ENCODE measurements at regions not wholly inside any gene's neighbourhood (a gene's known extent, or its start where the extent isn't known, plus 50 kb on each side); places are given as distances from the start of the nearest gene placed in this dataset.

DNA sequence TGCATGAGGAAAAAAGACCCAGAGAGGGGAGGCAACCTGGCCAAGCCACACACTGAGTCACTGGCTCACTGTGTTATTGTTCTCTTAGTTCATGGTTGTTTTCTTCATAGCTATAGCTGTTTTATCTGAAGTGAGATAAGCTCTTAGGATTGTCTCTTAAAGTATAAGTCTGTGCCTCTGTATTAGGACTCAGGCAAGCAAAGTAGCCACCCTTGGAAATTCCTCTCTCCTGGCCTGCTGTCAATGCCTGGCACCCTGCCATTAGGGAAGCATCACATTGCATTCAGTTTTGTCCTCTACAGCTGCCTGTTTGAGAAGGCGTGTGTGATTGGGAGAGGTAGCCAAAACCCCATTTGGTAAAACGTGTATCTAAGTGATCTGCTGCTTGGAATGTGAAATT, 147.4 kb upstream of the GLRA1 start:
- Mint-ChIP-seq H3K9me3 (no peaks in the 10 kb centered on the region), H3K36me3 (ENCODE audit: low read depth) (no peaks in the 10 kb centered on the region), H3K4me1 (peaks cover 29% of the 10 kb centered on the region), H3K27me3 (ENCODE audit: low read depth, poor library complexity) (peaks cover 11% of the 10 kb centered on the region), H3K4me3 (peak overlapping the region; percentile 18), H3K27ac (no peak overlapping the region)
- no peak for DNase-seq
- TF ChIP-seq, protein P1, sequence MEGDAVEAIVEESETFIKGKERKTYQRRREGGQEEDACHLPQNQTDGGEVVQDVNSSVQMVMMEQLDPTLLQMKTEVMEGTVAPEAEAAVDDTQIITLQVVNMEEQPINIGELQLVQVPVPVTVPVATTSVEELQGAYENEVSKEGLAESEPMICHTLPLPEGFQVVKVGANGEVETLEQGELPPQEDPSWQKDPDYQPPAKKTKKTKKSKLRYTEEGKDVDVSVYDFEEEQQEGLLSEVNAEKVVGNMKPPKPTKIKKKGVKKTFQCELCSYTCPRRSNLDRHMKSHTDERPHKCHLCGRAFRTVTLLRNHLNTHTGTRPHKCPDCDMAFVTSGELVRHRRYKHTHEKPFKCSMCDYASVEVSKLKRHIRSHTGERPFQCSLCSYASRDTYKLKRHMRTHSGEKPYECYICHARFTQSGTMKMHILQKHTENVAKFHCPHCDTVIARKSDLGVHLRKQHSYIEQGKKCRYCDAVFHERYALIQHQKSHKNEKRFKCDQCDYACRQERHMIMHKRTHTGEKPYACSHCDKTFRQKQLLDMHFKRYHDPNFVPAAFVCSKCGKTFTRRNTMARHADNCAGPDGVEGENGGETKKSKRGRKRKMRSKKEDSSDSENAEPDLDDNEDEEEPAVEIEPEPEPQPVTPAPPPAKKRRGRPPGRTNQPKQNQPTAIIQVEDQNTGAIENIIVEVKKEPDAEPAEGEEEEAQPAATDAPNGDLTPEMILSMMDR (IDR thresholded peaks at IDR 0.05), result no peak

DNA sequence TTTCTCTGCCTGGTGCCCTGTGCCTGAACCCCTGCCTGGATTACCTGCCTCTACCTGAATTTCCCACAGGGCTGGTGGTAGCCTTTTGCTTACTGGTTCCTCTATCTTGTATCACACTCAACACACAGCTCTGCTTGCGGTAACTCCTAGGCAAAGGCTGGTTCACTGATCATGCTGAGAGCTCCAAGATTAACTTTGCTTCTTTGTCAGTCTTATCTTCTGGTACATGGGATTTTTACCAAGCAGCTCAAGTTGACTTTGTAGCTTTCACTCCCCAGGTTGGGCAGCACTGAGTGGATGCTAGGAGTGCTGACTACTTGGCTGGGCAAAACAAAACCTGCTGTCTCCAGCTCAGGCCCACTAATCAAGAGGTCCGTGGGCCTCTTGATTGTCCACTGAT, 145.9 kb upstream of the GLRA1 start:
- no peaks in the 10 kb centered on the region for H3K36me3 Mint-ChIP-seq (ENCODE audit: low read depth)
- no peak for DNase-seq
- H3K9me3 Mint-ChIP-seq, result no peaks in the 10 kb centered on the region
- H3K4me3 Mint-ChIP-seq, result no peak overlapping the region
- no peak overlapping the region for H3K27ac Mint-ChIP-seq
- peaks cover 11% of the 10 kb centered on the region for H3K27me3 Mint-ChIP-seq (ENCODE audit: low read depth, poor library complexity)
- H3K4me1 Mint-ChIP-seq, result peaks cover 34% of the 10 kb centered on the region
- TF ChIP-seq, protein P1 (IDR thresholded peaks at IDR 0.05), result no peak

GRCh38 chr5:152066784-152067183, 142.1 kb upstream of the GLRA1 start:
- Mint-ChIP-seq H3K4me3 (no peak overlapping the region), H3K27me3 (ENCODE audit: low read depth, poor library complexity) (peaks cover 6% of the 10 kb centered on the region), H3K4me1 (peaks cover 5% of the 10 kb centered on the region), H3K27ac (no peak overlapping the region), H3K36me3 (ENCODE audit: low read depth) (no peaks in the 10 kb centered on the region), H3K9me3 (no peaks in the 10 kb centered on the region)
- TF ChIP-seq, protein P1 (IDR thresholded peaks at IDR 0.05), result no peak
- DNase-seq, result no peak

GRCh38 chr5:152063004-152063403, 138.4 kb upstream of the GLRA1 start:
- Mint-ChIP-seq H3K36me3 (ENCODE audit: low read depth) (no peaks in the 10 kb centered on the region), H3K9me3 (no peaks in the 10 kb centered on the region), H3K4me3 (no peak overlapping the region), H3K4me1 (peaks cover 10% of the 10 kb centered on the region), H3K27ac (no peak overlapping the region), H3K27me3 (ENCODE audit: low read depth, poor library complexity) (peaks cover 4% of the 10 kb centered on the region)
- no peak for DNase-seq
- TF ChIP-seq, protein P1 (IDR thresholded peaks at IDR 0.05), result no peak

DNA sequence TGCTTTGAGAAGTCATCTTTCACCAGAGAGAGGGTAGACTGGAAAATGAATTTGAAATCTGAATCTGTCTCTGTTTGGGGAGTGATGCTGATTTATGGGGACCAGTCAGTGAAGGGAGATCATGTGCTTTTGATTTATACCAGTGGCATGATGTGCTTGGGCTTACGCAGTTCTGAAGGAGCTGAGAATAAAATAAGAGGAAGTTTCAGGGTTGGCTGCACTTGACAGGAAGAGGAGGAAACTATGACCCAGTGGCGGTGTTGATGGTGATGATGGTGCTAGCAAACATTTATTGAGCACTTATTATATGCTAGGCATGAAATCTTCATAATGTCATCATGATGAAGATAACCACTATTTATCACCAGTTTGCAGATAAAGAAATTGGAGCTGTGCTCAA, 136.4 kb upstream of the GLRA1 start:
- Mint-ChIP-seq H3K27me3 (ENCODE audit: low read depth, poor library complexity) (peaks cover under 1% of the 10 kb centered on the region), H3K9me3 (no peaks in the 10 kb centered on the region), H3K4me1 (peaks cover 5% of the 10 kb centered on the region), H3K27ac (no peak overlapping the region), H3K4me3 (no peak overlapping the region), H3K36me3 (ENCODE audit: low read depth) (no peaks in the 10 kb centered on the region)
- TF ChIP-seq, protein P1 (IDR thresholded peaks at IDR 0.05), result no peak
- DNase-seq, result no peak

DNA sequence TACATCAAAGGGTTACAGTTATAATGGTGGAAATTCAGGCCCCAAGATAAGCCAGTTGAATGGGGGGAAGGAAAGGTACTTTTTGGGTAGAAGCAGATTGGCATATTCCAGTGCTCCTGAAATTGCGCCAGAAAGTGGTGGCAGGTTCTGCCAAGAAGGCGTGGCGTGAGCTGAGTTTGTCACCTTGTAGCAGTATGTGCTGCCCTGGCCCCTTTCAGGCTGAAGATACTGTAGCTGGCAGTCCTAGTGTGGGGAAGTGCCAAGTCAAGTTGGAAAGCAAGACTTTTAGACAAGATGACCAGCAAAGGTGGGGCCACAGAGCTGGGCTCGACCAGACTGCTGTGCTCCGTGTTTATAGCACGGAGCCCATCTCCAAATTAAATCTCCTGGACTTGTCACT, 133.6 kb upstream of the GLRA1 start:
- H3K9me3 Mint-ChIP-seq, result no peaks in the 10 kb centered on the region
- DNase-seq, result no peak
- TF ChIP-seq, protein P1 (IDR thresholded peaks at IDR 0.05), result no peak
- no peaks in the 10 kb centered on the region for H3K36me3 Mint-ChIP-seq (ENCODE audit: low read depth)
- H3K4me1 Mint-ChIP-seq, result peaks cover 5% of the 10 kb centered on the region
- H3K27ac Mint-ChIP-seq, result peak overlapping the region; percentile 86
- H3K27me3 Mint-ChIP-seq (ENCODE audit: low read depth, poor library complexity), result no peaks in the 10 kb centered on the region
- H3K4me3 Mint-ChIP-seq, result no peak overlapping the region
